ENCODE measurements at regions not wholly inside any gene's neighbourhood (a gene's known extent, or its start where the extent isn't known, plus 50 kb on each side); places are given as distances from the start of the nearest gene placed in this dataset.

GRCh38 chr16:50979806-50980620 lies 171.1 kb downstream of the SALL1 start:
- no peak for TF ChIP-seq CTCF (conservative IDR thresholded peaks at IDR 0.05)
- H3K27ac ChIP-seq = no peak overlapping the region

- TF ChIP-seq CTCF (conservative IDR thresholded peaks at IDR 0.05) = no peak
- no peak overlapping the region for H3K27ac ChIP-seq
Measured at GRCh38 chr16:50977138-50977537, 173.9 kb downstream of the SALL1 start.

- no peak overlapping the region for H3K27ac ChIP-seq
- no peak for TF ChIP-seq CTCF (conservative IDR thresholded peaks at IDR 0.05)
Measured at GRCh38 chr16:50974438-50975036, 176.5 kb downstream of the SALL1 start.

GRCh38 chr16:50972876-50973275 lies 178.2 kb downstream of the SALL1 start:
- no peak overlapping the region for H3K27ac ChIP-seq

GRCh38 chr16:50970281-50970680 lies 180.8 kb downstream of the SALL1 start:
- no peak overlapping the region for H3K27ac ChIP-seq
- no peak for TF ChIP-seq CTCF (conservative IDR thresholded peaks at IDR 0.05)

More at GRCh38 chr16:50972876-50973275, 178.2 kb downstream of the SALL1 start:
- TF ChIP-seq CTCF (conservative IDR thresholded peaks at IDR 0.05) = no peak

GRCh38 chr16:50967827-50968612 lies 183.1 kb downstream of the SALL1 start:
- TF ChIP-seq CTCF (conservative IDR thresholded peaks at IDR 0.05) = no peak
- no peak overlapping the region for H3K27ac ChIP-seq

GRCh38 chr16:50964491-50964890 lies 186.6 kb downstream of the SALL1 start:
- no peak overlapping the region for H3K27ac ChIP-seq
- TF ChIP-seq CTCF (conservative IDR thresholded peaks at IDR 0.05) = no peak
